SK-N-SH treated with all-trans-retinoic acid at 6 μM for 48 hours (cell line): ENCODE measurements at regions not wholly inside any gene's neighbourhood (a gene's known extent, or its start where the extent isn't known, plus 50 kb on each side); places are given as distances from the start of the nearest gene placed in this dataset.

Experiments used
- ARNTL ChIP-seq: fragments of 450-650 bp; formaldehyde crosslinking; IDR thresholded peaks from 2 replicates; pipeline ENCODE4 v1.5.0; 2020; ENCODE audit warnings: low read depth, mild to moderate bottlenecking, moderate library complexity, borderline replicate concordance
- OSR1 ChIP-seq: fragments of 250-450 bp; sonication (Bioruptor Pico); IDR thresholded peaks from 2 replicates; pipeline ENCODE4 v1.8.0; 2022; ENCODE audit warnings: moderate library complexity, mild to moderate bottlenecking, inconsistent platforms
- PPARA ChIP-seq: fragments of 250-450 bp; sonication (Bioruptor Pico); IDR thresholded peaks from 2 replicates; pipeline ENCODE4 v1.5.0; 2020; ENCODE audit warnings: mild to moderate bottlenecking, borderline replicate concordance
- TCF4 ChIP-seq: fragments of 250-450 bp; sonication (Bioruptor Pico); IDR thresholded peaks from 2 replicates; pipeline ENCODE4 v1.8.0; 2021; ENCODE audit warnings: mild to moderate bottlenecking, moderate library complexity, borderline replicate concordance
- TOX ChIP-seq: fragments of 250-450 bp; sonication (Bioruptor Pico); IDR thresholded peaks from 2 replicates; pipeline ENCODE4 v1.8.0; 2021; ENCODE audit warnings: mild to moderate bottlenecking, moderate library complexity, borderline replicate concordance
- ZNF565 ChIP-seq: fragments of 450-650 bp; formaldehyde crosslinking; conservative IDR thresholded peaks from 2 replicates; pipeline ENCODE4 v1.5.0; 2020; ENCODE audit warnings: low read depth, mild to moderate bottlenecking, moderate library complexity
- TF ChIP-seq, protein P1 (sequence below): fragments of 250-450 bp; sonication (Bioruptor Pico); IDR thresholded peaks from 2 replicates; pipeline ENCODE4 v1.8.0; 2020; ENCODE audit warnings: mild to moderate bottlenecking, moderate library complexity, borderline replicate concordance

DNA sequence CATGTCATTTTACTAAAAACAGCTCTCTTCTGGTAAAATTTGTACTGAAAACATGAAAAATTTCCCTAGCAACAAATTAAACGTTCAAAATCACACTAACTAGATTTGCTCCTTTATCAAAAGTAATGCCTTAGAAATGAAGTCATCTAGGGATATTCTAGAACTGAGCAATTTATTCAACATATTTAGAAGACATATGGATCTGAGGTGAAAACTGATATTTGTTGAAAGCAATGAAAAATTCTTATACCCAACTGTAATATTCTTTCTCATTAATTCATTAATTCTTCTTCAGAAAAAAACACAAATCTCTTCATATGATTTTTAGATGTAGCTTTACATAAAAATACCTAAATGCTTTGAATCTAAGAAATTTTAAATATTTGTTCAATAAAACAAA, 604.9 kb downstream of the NR2F1-AS1 start:
- TF ChIP-seq, protein P1, sequence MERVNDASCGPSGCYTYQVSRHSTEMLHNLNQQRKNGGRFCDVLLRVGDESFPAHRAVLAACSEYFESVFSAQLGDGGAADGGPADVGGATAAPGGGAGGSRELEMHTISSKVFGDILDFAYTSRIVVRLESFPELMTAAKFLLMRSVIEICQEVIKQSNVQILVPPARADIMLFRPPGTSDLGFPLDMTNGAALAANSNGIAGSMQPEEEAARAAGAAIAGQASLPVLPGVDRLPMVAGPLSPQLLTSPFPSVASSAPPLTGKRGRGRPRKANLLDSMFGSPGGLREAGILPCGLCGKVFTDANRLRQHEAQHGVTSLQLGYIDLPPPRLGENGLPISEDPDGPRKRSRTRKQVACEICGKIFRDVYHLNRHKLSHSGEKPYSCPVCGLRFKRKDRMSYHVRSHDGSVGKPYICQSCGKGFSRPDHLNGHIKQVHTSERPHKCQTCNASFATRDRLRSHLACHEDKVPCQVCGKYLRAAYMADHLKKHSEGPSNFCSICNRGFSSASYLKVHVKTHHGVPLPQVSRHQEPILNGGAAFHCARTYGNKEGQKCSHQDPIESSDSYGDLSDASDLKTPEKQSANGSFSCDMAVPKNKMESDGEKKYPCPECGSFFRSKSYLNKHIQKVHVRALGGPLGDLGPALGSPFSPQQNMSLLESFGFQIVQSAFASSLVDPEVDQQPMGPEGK (CRISPR knock-in tag), result no peak
- TF ChIP-seq PPARA (CRISPR knock-in tag) (no peak), OSR1 (no peak), TCF4 (CRISPR knock-in tag) (no peak), TOX (CRISPR knock-in tag) (no peak), ARNTL (CRISPR knock-in tag) (no peak), ZNF565 (CRISPR knock-in tag) (no peak)
